Effector memory CD4-positive, alpha-beta T cell (primary cell): ENCODE measurements at regions not wholly inside any gene's neighbourhood (a gene's known extent, or its start where the extent isn't known, plus 50 kb on each side); places are given as distances from the start of the nearest gene placed in this dataset.
"Not testable (repeated sequence)": the region's sequence is repeated elsewhere in the genome, so short reads cannot be mapped to it uniquely, and the experiment has no call there.

ENCODE experiments used
- DNase-seq, 3 donors: peaks; one replicate each; pipeline ENCODE4 v3.0.0-alpha.2; 2020
- H3K27ac ChIP-seq: 2 replicates; pipeline ENCODE4 v1.7.0; 2013; ENCODE audit warnings: mild to moderate bottlenecking, low read length, moderate library complexity; ENCODE audit not compliant: insufficient read depth, poor library complexity, severe bottlenecking
- H3K27me3 ChIP-seq: replicated peaks from 2 replicates; pipeline ENCODE4 v1.7.0; 2013; ENCODE audit warnings: mild to moderate bottlenecking, low read length; ENCODE audit not compliant: insufficient read depth, control insufficient read depth, poor library complexity, severe bottlenecking
- H3K36me3 ChIP-seq: 2 replicates; pipeline ENCODE4 v1.7.0; 2013; ENCODE audit warnings: mild to moderate bottlenecking, low read length, moderate library complexity; ENCODE audit not compliant: control insufficient read depth, insufficient read depth
- H3K4me1 ChIP-seq: 2 replicates; pipeline ENCODE4 v1.7.0; 2013; ENCODE audit warnings: low read length, mild to moderate bottlenecking; ENCODE audit not compliant: control insufficient read depth, insufficient read depth, poor library complexity, severe bottlenecking
- H3K4me3 ChIP-seq: 2 replicates; pipeline ENCODE4 v1.7.0; 2013; ENCODE audit warnings: low read length, low read depth, mild to moderate bottlenecking; ENCODE audit not compliant: insufficient read depth, poor library complexity, severe bottlenecking
- H3K9me3 ChIP-seq: 2 replicates; pipeline ENCODE4 v1.7.0; 2013; ENCODE audit warnings: mild to moderate bottlenecking, low read length, moderate library complexity; ENCODE audit not compliant: control insufficient read depth

GRCh38 chr10:33015761-33016547, 57.9 kb upstream of the ITGB1 start:
- Histone ChIP-seq H3K36me3 (no peaks in the 10 kb centered on the region), H3K4me3 (no peak overlapping the region), H3K27ac (no peak overlapping the region), H3K27me3 (no peaks in the 10 kb centered on the region), H3K9me3 (no peaks in the 10 kb centered on the region), H3K4me1 (peaks cover 2% of the 10 kb centered on the region)
- no peak for DNase-seq

- not testable (repeated sequence) for H3K27me3 ChIP-seq, H3K36me3 ChIP-seq, H3K4me3 ChIP-seq, H3K9me3 ChIP-seq, DNase-seq, H3K27ac ChIP-seq
- H3K4me1 ChIP-seq, result peaks cover 18% of the 10 kb centered on the region
Observed at GRCh38 chr10:33013331-33013730, 55.3 kb upstream of the ITGB1 start.

- H3K27me3 ChIP-seq, result no peaks in the 10 kb centered on the region
- DNase-seq, result no peak
Observed at GRCh38 chr10:33012306-33012705, 54.3 kb upstream of the ITGB1 start.

GRCh38 chr10:33010132-33011037, 52.4 kb upstream of the ITGB1 start:
- Histone ChIP-seq H3K9me3 (no peaks in the 10 kb centered on the region), H3K36me3 (no peaks in the 10 kb centered on the region), H3K27me3 (no peaks in the 10 kb centered on the region), H3K27ac (peak overlapping the region; percentile 69), H3K4me3 (peak overlapping the region; percentile 13), H3K4me1 (peaks cover 19% of the 10 kb centered on the region)
- DNase-seq, result peak; percentile 14 to 44 (median 23)

More at GRCh38 chr10:33012306-33012705, 54.3 kb upstream of the ITGB1 start:
- Histone ChIP-seq H3K4me3 (no peak overlapping the region), H3K27ac (no peak overlapping the region), H3K4me1 (peaks cover 18% of the 10 kb centered on the region), H3K36me3 (no peaks in the 10 kb centered on the region), H3K9me3 (no peaks in the 10 kb centered on the region)

GRCh38 chr10:33009244-33010131, 51.5 kb upstream of the ITGB1 start:
- no peaks in the 10 kb centered on the region for H3K9me3 ChIP-seq

GRCh38 chr10:33008499-33009243, 50.6 kb upstream of the ITGB1 start:
- Histone ChIP-seq H3K27ac (peak overlapping the region; percentile 69), H3K9me3 (no peaks in the 10 kb centered on the region), H3K4me1 (peaks cover 19% of the 10 kb centered on the region), H3K27me3 (no peaks in the 10 kb centered on the region), H3K4me3 (peak overlapping the region; percentile 7), H3K36me3 (no peaks in the 10 kb centered on the region)
- peak; percentile 16 to 44 (median 21) for DNase-seq

More at GRCh38 chr10:33009244-33010131, 51.5 kb upstream of the ITGB1 start:
- no peak for DNase-seq
- Histone ChIP-seq H3K4me3 (no peak overlapping the region), H3K36me3 (no peaks in the 10 kb centered on the region), H3K4me1 (peaks cover 19% of the 10 kb centered on the region), H3K27me3 (no peaks in the 10 kb centered on the region), H3K27ac (peak overlapping the region; percentile 69)

- not testable (repeated sequence) for H3K27ac ChIP-seq
Observed at GRCh38 chr10:33007731-33008381, 49.8 kb upstream of the ITGB1 start.

More at GRCh38 chr10:33007731-33008381, 49.8 kb upstream of the ITGB1 start:
- not testable (repeated sequence) for H3K4me3 ChIP-seq, DNase-seq, H3K27me3 ChIP-seq, H3K36me3 ChIP-seq, H3K9me3 ChIP-seq
- H3K4me1 ChIP-seq, result peaks cover 19% of the 10 kb centered on the region
